ENCODE measurements at regions not wholly inside any gene's neighbourhood (a gene's known extent, or its start where the extent isn't known, plus 50 kb on each side); places are given as distances from the start of the nearest gene placed in this dataset.

- TF ChIP-seq CTCF (IDR thresholded peaks at IDR 0.05) (no peak), POLR2A (IDR thresholded peaks at IDR 0.05) (no peak), POLR2AphosphoS5 (IDR thresholded peaks at IDR 0.05) (no peak), EP300 (IDR thresholded peaks at IDR 0.05) (no peak)
Measured at GRCh38 chr7:41093141-41093540, 609.7 kb downstream of the INHBA start.

Data from sigmoid colon (tissue), 4 donors.